Activated CD8-positive, alpha-beta memory T cell treated with anti-CD3 and anti-CD28 coated beads, Interleukin-2, amount 10 ng/mL, durations not matched to agents 7 days and 5 days (primary cell): ENCODE measurements at regions not wholly inside any gene's neighbourhood (a gene's known extent, or its start where the extent isn't known, plus 50 kb on each side); places are given as distances from the start of the nearest gene placed in this dataset.
"Not testable (repeated sequence)": the region's sequence is repeated elsewhere in the genome, so short reads cannot be mapped to it uniquely, and the experiment has no call there.

Source experiments
- ATAC-seq: fragments of 150-1000 bp; cut with Tn5 transposase; one replicate; pipeline ENCODE4 v1.10.0; 2021; ENCODE audit warnings: moderate library complexity
- CTCF ChIA-PET: fragments of 350-600 bp; sonication (Branson Sonifier 250); formaldehyde crosslinking; loops from one replicate; lab custom pipeline; 2021; ENCODE audit warnings: antibody characterized with exemption; lab: Charles Lee
- DNase-seq: peaks from one replicate; pipeline ENCODE4 v3.0.0-alpha.2; 2020
- H3K27ac Mint-ChIP-seq: one replicate; pipeline ENCODE4 v1.8.0; 2021; ENCODE audit warnings: mild to moderate bottlenecking, mixed read lengths
- H3K27me3 Mint-ChIP-seq: one replicate; pipeline ENCODE4 v1.8.0; 2021; ENCODE audit warnings: mixed read lengths
- H3K36me3 Mint-ChIP-seq: one replicate; pipeline ENCODE4 v1.8.0; 2021; ENCODE audit warnings: mild to moderate bottlenecking, mixed read lengths
- H3K4me1 Mint-ChIP-seq: one replicate; pipeline ENCODE4 v1.8.0; 2021; ENCODE audit warnings: mixed read lengths
- H3K4me3 Mint-ChIP-seq: one replicate; pipeline ENCODE4 v1.8.0; 2021; ENCODE audit warnings: mild to moderate bottlenecking, moderate library complexity, mixed read lengths
- H3K9me3 Mint-ChIP-seq: one replicate; pipeline ENCODE4 v1.8.0; 2022; ENCODE audit warnings: low read depth, mixed read lengths

DNA sequence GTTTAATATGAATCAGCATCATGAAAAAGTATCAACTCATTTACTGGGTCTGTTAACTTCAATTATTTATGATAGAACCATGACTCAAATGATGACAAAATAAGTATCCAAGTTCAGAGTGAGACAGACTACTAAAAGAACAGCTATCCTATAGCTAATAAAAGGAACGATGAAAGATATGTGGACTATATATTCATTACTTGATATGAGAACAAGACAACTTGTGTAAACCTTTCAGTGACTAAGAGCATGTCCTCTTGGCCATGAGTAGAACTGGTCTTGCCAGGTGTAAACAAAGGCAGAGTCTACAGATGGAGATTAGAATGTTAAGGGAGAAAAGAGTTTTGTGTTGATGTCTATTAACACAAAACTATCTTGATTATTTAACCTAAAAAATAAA is 360.4 kb upstream of the ZC3H15 start:
- H3K4me3 Mint-ChIP-seq, result no peak overlapping the region
- H3K27me3 Mint-ChIP-seq, result no peaks in the 10 kb centered on the region
- ATAC-seq, result no peak
- no peak for DNase-seq
- H3K36me3 Mint-ChIP-seq, result no peaks in the 10 kb centered on the region
- CTCF ChIA-PET, result no interaction called here
- no peaks in the 10 kb centered on the region for H3K9me3 Mint-ChIP-seq
- no peaks in the 10 kb centered on the region for H3K4me1 Mint-ChIP-seq
- H3K27ac Mint-ChIP-seq, result no peak overlapping the region

GRCh38 chr2:186126181-186126580 is 359.9 kb upstream of the ZC3H15 start:
- ATAC-seq (no peak), DNase-seq (no peak)
- Mint-ChIP-seq H3K36me3 (no peaks in the 10 kb centered on the region), H3K27ac (no peak overlapping the region), H3K27me3 (no peaks in the 10 kb centered on the region), H3K9me3 (no peaks in the 10 kb centered on the region), H3K4me3 (no peak overlapping the region), H3K4me1 (no peaks in the 10 kb centered on the region)
- CTCF ChIA-PET, result no interaction called here

DNA sequence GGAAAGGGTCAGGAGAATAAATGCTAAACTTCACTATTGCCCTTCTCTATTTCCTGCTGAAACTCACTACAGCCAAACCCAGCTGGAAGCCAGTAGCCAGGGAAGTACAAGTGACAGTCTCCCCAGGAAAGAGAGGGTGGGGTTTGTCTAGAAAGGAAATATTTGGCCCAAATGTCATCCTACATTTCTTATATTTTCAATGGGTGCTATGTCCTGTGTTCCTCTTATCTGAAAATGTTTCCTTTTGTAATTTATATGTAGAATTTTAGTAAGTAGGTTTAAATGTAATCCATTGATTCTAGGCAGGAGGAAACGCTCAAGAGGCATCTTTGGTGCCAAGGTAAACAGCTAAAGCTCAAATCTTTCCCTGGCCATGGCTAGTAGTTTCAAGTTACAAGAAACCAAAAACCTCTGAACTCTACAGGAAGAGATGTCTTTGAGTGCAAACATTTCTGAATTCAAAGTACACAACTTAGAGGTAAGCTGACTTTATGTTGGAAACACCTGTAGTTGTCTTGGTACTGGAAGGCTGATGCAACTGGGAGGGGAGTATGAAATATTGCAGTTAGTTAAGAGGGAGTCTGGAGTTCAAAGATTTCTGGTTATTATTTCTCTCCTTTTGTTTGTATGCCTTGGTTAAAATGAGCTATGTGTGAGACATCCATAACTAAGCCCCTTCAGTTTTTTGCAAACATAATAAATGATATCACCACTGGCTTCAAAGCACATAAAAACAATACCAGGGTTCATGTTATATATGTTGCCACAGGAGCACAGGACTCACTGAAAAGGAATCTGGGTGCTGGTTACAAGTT is 356.1 kb upstream of the ZC3H15 start:
- no peak for DNase-seq
- ATAC-seq, result no peak
- Mint-ChIP-seq H3K36me3 (no peaks in the 10 kb centered on the region), H3K9me3 (no peaks in the 10 kb centered on the region), H3K4me1 (no peaks in the 10 kb centered on the region), H3K27ac (no peak overlapping the region), H3K4me3 (no peak overlapping the region), H3K27me3 (no peaks in the 10 kb centered on the region)
- CTCF ChIA-PET, result no interaction called here

GRCh38 chr2:186130748-186131641 is 355.1 kb upstream of the ZC3H15 start:
- H3K4me1 Mint-ChIP-seq, result no peaks in the 10 kb centered on the region
- no peak overlapping the region for H3K4me3 Mint-ChIP-seq
- no peaks in the 10 kb centered on the region for H3K9me3 Mint-ChIP-seq
- DNase-seq, result no peak
- CTCF ChIA-PET, result no interaction called here
- no peaks in the 10 kb centered on the region for H3K27me3 Mint-ChIP-seq
- no peak overlapping the region for H3K27ac Mint-ChIP-seq
- H3K36me3 Mint-ChIP-seq, result no peaks in the 10 kb centered on the region
- ATAC-seq, result no peak

GRCh38 chr2:186135686-186136085 is 350.4 kb upstream of the ZC3H15 start:
- no peaks in the 10 kb centered on the region for H3K9me3 Mint-ChIP-seq
- no peak overlapping the region for H3K27ac Mint-ChIP-seq
- no peak overlapping the region for H3K4me3 Mint-ChIP-seq
- no peak for ATAC-seq
- DNase-seq, result no peak
- CTCF ChIA-PET, result no interaction called here
- H3K4me1 Mint-ChIP-seq, result no peaks in the 10 kb centered on the region
- H3K27me3 Mint-ChIP-seq, result no peaks in the 10 kb centered on the region
- no peaks in the 10 kb centered on the region for H3K36me3 Mint-ChIP-seq

- Mint-ChIP-seq H3K4me1 (no peaks in the 10 kb centered on the region), H3K9me3 (no peaks in the 10 kb centered on the region), H3K27me3 (no peaks in the 10 kb centered on the region), H3K4me3 (no peak overlapping the region), H3K36me3 (no peaks in the 10 kb centered on the region), H3K27ac (no peak overlapping the region)
- CTCF ChIA-PET, result no interaction called here
- no peak for DNase-seq
- no peak for ATAC-seq
These were observed 349.2 kb upstream of the ZC3H15 start for GRCh38 chr2:186136860-186137259.

GRCh38 chr2:186138845-186139244 is 347.2 kb upstream of the ZC3H15 start:
- CTCF ChIA-PET, result interaction anchor here (0.5 to 0.6 kb wide), 2 partner anchors 310 to 787 kb away, joined by 3 read pairs; no protein-coding TSS in a partner anchor

GRCh38 chr2:186159101-186159500 is 327.0 kb upstream of the ZC3H15 start:
- DNase-seq (no peak), ATAC-seq (no peak)
- no peak overlapping the region for H3K27ac Mint-ChIP-seq
- CTCF ChIA-PET, result no interaction called here
- H3K4me3 Mint-ChIP-seq, result no peak overlapping the region
- H3K36me3 Mint-ChIP-seq, result no peaks in the 10 kb centered on the region
- H3K9me3 Mint-ChIP-seq, result peaks cover 8% of the 10 kb centered on the region
- H3K4me1 Mint-ChIP-seq, result no peaks in the 10 kb centered on the region
- H3K27me3 Mint-ChIP-seq, result no peaks in the 10 kb centered on the region

More at GRCh38 chr2:186138845-186139244, 347.2 kb upstream of the ZC3H15 start:
- H3K27me3 Mint-ChIP-seq, result no peaks in the 10 kb centered on the region
- no peaks in the 10 kb centered on the region for H3K36me3 Mint-ChIP-seq
- H3K27ac Mint-ChIP-seq, result no peak overlapping the region
- H3K4me3 Mint-ChIP-seq, result no peak overlapping the region
- DNase-seq, result no peak
- H3K4me1 Mint-ChIP-seq, result no peaks in the 10 kb centered on the region
- no peaks in the 10 kb centered on the region for H3K9me3 Mint-ChIP-seq
- no peak for ATAC-seq

GRCh38 chr2:186164325-186164724 is 321.7 kb upstream of the ZC3H15 start:
- Mint-ChIP-seq H3K27me3 (no peaks in the 10 kb centered on the region), H3K4me3 (no peak overlapping the region), H3K36me3 (no peaks in the 10 kb centered on the region), H3K27ac (no peak overlapping the region), H3K9me3 (peaks cover 6% of the 10 kb centered on the region), H3K4me1 (no peaks in the 10 kb centered on the region)
- no peak for ATAC-seq
- no peak for DNase-seq
- CTCF ChIA-PET, result no interaction called here

DNA sequence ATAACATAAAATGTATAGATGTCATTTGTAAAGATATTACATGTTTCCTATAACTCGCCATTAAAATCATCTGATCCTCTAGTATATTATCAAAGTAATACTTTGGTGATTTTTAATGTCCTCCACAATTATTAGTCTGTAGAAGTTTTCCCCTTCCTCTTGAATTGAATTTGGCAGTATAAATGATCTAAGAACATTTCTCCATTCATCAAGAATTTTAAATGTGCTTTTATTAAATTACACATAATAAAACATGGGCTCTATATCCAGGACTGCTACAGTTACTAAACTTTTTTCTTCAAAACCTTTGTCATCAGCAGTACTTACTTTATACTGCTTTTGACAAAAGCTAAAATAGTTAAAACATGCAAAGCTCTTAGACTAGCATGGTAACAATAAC is 315.4 kb upstream of the ZC3H15 start:
- Mint-ChIP-seq H3K27me3 (no peaks in the 10 kb centered on the region), H3K27ac (no peak overlapping the region), H3K36me3 (no peaks in the 10 kb centered on the region), H3K4me3 (no peak overlapping the region), H3K4me1 (no peaks in the 10 kb centered on the region), H3K9me3 (no peaks in the 10 kb centered on the region)
- ATAC-seq, result no peak
- no peak for DNase-seq
- CTCF ChIA-PET, result no interaction called here

- CTCF ChIA-PET, result no interaction called here
- no peak overlapping the region for H3K27ac Mint-ChIP-seq
- H3K4me3 Mint-ChIP-seq, result no peak overlapping the region
- no peaks in the 10 kb centered on the region for H3K9me3 Mint-ChIP-seq
- no peaks in the 10 kb centered on the region for H3K27me3 Mint-ChIP-seq
- no peak for DNase-seq
- no peaks in the 10 kb centered on the region for H3K4me1 Mint-ChIP-seq
- H3K36me3 Mint-ChIP-seq, result no peaks in the 10 kb centered on the region
- ATAC-seq, result no peak
These were observed 304.4 kb upstream of the ZC3H15 start for GRCh38 chr2:186181625-186182024.

GRCh38 chr2:186182366-186182765 is 303.7 kb upstream of the ZC3H15 start:
- H3K4me3 Mint-ChIP-seq, CTCF ChIA-PET, ATAC-seq, H3K36me3 Mint-ChIP-seq, H3K27me3 Mint-ChIP-seq, H3K4me1 Mint-ChIP-seq, H3K27ac Mint-ChIP-seq, H3K9me3 Mint-ChIP-seq, DNase-seq: not testable (repeated sequence)

DNA sequence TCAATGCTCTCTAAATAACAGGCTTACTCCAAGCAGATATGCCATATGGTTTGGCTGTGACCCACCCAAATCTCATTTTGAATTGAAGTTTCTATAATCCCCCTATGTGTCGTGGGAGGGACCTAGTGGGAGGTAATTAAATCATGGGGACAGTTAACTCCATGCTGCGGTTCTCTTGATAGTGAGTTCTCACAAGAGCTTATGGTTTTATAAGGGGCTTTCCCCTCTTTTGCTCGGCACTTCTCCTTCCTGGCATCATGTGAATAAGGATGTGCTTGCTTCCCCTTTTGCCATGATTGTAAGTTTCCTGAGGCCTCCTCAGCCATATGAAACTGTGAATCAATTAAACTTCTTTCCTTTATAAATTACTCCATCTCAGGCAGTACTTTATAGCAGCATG is 302.7 kb upstream of the ZC3H15 start:
- H3K4me3 Mint-ChIP-seq, result no peak overlapping the region
- no peak overlapping the region for H3K27ac Mint-ChIP-seq
- H3K36me3 Mint-ChIP-seq, result no peaks in the 10 kb centered on the region
- CTCF ChIA-PET, result no interaction called here
- H3K4me1 Mint-ChIP-seq, result no peaks in the 10 kb centered on the region
- DNase-seq, result no peak
- no peak for ATAC-seq
- no peaks in the 10 kb centered on the region for H3K9me3 Mint-ChIP-seq
- no peaks in the 10 kb centered on the region for H3K27me3 Mint-ChIP-seq

DNA sequence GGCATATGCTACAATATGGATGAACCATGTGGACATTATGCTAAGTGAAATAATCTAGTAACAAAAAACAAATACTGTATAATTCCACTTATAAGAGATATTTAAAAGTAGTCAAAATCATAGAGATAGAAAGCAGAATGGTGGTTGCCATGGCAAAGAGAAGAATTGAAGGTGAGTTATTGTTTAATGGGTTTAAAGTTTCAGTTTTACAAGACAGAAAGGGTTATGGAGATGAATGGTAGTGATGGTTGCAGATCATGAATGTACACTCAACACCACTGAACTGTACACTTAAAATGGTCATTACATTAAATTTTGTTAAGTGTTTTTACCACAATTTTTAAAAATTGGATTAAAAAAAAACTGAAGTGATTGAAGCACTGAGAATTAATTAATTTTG is 298.2 kb upstream of the ZC3H15 start:
- H3K27me3 Mint-ChIP-seq, result no peaks in the 10 kb centered on the region
- no peak overlapping the region for H3K27ac Mint-ChIP-seq
- no peaks in the 10 kb centered on the region for H3K4me1 Mint-ChIP-seq
- CTCF ChIA-PET, result no interaction called here
- H3K9me3 Mint-ChIP-seq, result no peaks in the 10 kb centered on the region
- no peak for ATAC-seq
- H3K4me3 Mint-ChIP-seq, result no peak overlapping the region
- DNase-seq, result no peak
- H3K36me3 Mint-ChIP-seq, result no peaks in the 10 kb centered on the region
